ENCODE measurements at regions not wholly inside any gene's neighbourhood (a gene's known extent, or its start where the extent isn't known, plus 50 kb on each side); places are given as distances from the start of the nearest gene placed in this dataset.

DNA sequence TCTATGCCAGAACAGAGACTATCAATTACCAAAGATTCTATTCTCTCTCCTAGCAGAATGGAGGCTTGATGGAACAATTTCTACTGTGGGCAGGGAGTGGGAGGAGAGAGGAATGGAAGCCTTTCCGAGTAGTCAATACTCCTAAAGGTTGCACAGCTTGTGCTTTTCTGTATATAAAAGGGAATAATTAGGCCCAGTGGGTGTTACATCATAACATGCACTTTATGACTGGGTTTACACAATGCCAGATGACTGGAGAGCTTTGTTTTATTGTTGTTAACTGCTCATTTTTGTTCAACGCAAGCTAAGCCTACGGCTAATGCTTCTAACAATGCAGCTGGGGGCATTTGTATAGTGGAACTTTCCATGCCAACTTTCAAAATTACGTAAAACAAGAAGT is 2237.9 kb upstream of the RAG2 start:
- TF ChIP-seq, protein P1, sequence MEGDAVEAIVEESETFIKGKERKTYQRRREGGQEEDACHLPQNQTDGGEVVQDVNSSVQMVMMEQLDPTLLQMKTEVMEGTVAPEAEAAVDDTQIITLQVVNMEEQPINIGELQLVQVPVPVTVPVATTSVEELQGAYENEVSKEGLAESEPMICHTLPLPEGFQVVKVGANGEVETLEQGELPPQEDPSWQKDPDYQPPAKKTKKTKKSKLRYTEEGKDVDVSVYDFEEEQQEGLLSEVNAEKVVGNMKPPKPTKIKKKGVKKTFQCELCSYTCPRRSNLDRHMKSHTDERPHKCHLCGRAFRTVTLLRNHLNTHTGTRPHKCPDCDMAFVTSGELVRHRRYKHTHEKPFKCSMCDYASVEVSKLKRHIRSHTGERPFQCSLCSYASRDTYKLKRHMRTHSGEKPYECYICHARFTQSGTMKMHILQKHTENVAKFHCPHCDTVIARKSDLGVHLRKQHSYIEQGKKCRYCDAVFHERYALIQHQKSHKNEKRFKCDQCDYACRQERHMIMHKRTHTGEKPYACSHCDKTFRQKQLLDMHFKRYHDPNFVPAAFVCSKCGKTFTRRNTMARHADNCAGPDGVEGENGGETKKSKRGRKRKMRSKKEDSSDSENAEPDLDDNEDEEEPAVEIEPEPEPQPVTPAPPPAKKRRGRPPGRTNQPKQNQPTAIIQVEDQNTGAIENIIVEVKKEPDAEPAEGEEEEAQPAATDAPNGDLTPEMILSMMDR (IDR thresholded peaks at IDR 0.05 in 8 of 11, conservative IDR thresholded peaks at IDR 0.05 in 3 of 11): no peak
- TF ChIP-seq POLR2A (IDR thresholded peaks at IDR 0.05): no peak

Measured in spleen (tissue), 7 donors.